Ovary (tissue), 7 donors: ENCODE measurements at regions not wholly inside any gene's neighbourhood (a gene's known extent, or its start where the extent isn't known, plus 50 kb on each side); places are given as distances from the start of the nearest gene placed in this dataset.

Experiments used
- DNase-seq, 5 donors: peaks; one replicate each; pipeline ENCODE4 v3.0.0-alpha.2; 2019 to 2020
- H3K27ac ChIP-seq, 2 donors: fragments of 200-600 bp; one replicate each; pipeline versions ENCODE4 v1.5.1 to v1.8.0; 2019 to 2022
- H3K27me3 ChIP-seq: fragments of 200-600 bp; one replicate; pipeline ENCODE4 v1.8.0; 2022
- H3K36me3 ChIP-seq: fragments of 200-600 bp; sonication (generic); one replicate; pipeline ENCODE4 v1.5.1; 2019
- H3K4me1 ChIP-seq: one replicate; pipeline ENCODE4 v1.8.1; 2013; ENCODE audit warnings: mild to moderate bottlenecking, moderate library complexity; ENCODE audit not compliant: insufficient read depth
- H3K4me3 ChIP-seq: fragments of 200-600 bp; sonication (generic); one replicate; pipeline ENCODE4 v1.5.1; 2017
- H3K9me3 ChIP-seq, 2 donors: fragments of 200-600 bp in 1 of 2; sonication (generic) in 1 of 2; one replicate each; pipeline versions ENCODE4 v1.5.1 to v1.8.1; 2013 to 2019; ENCODE audit warnings: mild to moderate bottlenecking in 1 of 2, moderate library complexity in 1 of 2
- EP300 ChIP-seq: sonication (generic); formaldehyde crosslinking; IDR thresholded peaks from one replicate; pipeline ENCODE4 v1.6.1; 2017; ENCODE audit warnings: antibody characterized with exemption
- POLR2A ChIP-seq: fragments of 450-650 bp; IDR thresholded peaks from one replicate; pipeline ENCODE4 v1.6.1; 2017; ENCODE audit warnings: antibody characterized with exemption, mild to moderate bottlenecking, moderate library complexity
- WGBS, 3 donors: extraction: QIAGEN DNeasy Blood & Tissue Kit in 1 of 3; methylation state at CpG; one replicate each; pipeline versions ENCODE4 v1.1.5 to v1.1.7; 2013 to 2017; 5-methylcytosine and 5-hydroxymethylcytosine counted together
- intact Hi-C, 4 donors: fragments of 100-400 bp; cut with DNase I; formaldehyde crosslinking; loops; one replicate each; pipeline versions ENCODE4 v1.11.0 to v1.15.1; 2022 to 2023
- TF ChIP-seq, protein P1 (sequence below), 3 donors: fragments of 450-650 bp in 2 of 3; fragments of 200-600 bp in 1 of 3; IDR thresholded peaks; one replicate each; pipeline versions ENCODE4 v1.5.1 to v1.8.0; 2016 to 2022; ENCODE audit warnings: antibody characterized with exemption in 3 of 3, mild to moderate bottlenecking in 1 of 3
- donor health status: DM: no; HTN: no; CAD: no; lungs with moderate emphysema.
- donor health status: DM: no; HTN: no; CAD: no.
- donor health status: Bipolar disorder and iron deficiency.
- donor health status: DM: no; HTN: no; CAD: no.
- donor health status: DM: yes; HTN: yes; CAD: no.

DNA sequence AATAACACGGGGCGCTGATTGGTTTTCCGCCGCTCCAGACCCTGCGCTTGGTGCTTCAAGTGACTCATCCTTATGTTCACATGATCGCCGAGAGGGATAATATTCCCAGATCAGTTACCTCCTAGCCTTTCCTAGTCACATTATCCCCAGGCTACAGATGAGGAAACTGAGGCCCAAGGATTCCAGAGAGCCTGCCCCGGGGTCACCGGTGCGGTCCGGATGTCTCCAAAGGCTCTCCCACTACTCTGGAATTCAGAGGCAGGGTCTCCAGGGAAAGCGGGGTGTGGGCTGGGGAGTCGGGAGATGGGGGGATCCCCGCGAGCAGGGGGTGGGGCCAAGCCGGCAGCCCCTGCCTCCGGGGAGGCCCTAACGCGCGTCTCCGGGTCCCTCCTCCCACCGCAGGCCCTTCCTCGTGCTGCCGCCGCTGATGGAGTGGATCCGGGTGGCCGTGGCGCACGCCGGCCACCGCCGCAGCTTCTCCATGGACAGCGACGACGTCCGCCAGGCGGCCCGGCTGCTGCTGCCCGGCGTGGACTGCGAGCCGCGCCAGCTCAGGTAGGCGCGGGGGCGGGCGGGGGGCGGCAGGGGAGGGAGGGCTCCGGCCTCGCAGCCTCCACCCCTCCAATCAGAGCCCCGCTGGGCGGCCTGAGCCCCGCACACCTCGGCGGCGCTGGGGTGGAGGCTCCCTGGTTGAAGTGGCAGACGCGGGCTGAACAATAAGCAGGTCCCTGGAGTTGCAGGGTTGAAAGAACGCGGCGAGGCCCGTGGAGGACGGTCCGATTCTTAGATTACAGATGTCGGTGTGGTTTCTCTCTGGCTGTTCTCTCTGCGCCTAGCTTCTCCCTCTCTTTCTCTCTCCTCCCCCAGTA, 104.6 kb upstream of the PWP1 start:
- intact Hi-C loops, result no loop called here
- no peaks in the 10 kb centered on the region for H3K9me3 ChIP-seq
- DNase-seq, result no peak
- H3K36me3 ChIP-seq, result no peaks in the 10 kb centered on the region
- H3K4me1 ChIP-seq, result no peaks in the 10 kb centered on the region
- TF ChIP-seq, protein P1, sequence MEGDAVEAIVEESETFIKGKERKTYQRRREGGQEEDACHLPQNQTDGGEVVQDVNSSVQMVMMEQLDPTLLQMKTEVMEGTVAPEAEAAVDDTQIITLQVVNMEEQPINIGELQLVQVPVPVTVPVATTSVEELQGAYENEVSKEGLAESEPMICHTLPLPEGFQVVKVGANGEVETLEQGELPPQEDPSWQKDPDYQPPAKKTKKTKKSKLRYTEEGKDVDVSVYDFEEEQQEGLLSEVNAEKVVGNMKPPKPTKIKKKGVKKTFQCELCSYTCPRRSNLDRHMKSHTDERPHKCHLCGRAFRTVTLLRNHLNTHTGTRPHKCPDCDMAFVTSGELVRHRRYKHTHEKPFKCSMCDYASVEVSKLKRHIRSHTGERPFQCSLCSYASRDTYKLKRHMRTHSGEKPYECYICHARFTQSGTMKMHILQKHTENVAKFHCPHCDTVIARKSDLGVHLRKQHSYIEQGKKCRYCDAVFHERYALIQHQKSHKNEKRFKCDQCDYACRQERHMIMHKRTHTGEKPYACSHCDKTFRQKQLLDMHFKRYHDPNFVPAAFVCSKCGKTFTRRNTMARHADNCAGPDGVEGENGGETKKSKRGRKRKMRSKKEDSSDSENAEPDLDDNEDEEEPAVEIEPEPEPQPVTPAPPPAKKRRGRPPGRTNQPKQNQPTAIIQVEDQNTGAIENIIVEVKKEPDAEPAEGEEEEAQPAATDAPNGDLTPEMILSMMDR (IDR thresholded peaks at IDR 0.05), result no peak
- TF ChIP-seq POLR2A (no peak), EP300 (no peak)
- no peaks in the 10 kb centered on the region for H3K27me3 ChIP-seq
- 12 to 19% (median 17%) methylated on average over 41 to 66 of the region's 66 CpGs for WGBS, 3 donors
- no peak overlapping the region for H3K27ac ChIP-seq
- no peak overlapping the region for H3K4me3 ChIP-seq

- Histone ChIP-seq H3K36me3 (no peaks in the 10 kb centered on the region), H3K4me3 (no peak overlapping the region), H3K9me3 (no peaks in the 10 kb centered on the region), H3K27me3 (no peaks in the 10 kb centered on the region), H3K27ac (no peak overlapping the region), H3K4me1 (no peaks in the 10 kb centered on the region)
- intact Hi-C loops, result no loop called here
- no peak for DNase-seq
- WGBS, 3 donors, result 50 to 52% (median 50%) methylated on average over 12 of the region's 12 CpGs
- TF ChIP-seq POLR2A, result no peak
- TF ChIP-seq, protein P1 (IDR thresholded peaks at IDR 0.05), result no peak
- TF ChIP-seq EP300, result no peak
Measured at GRCh38 chr12:107581619-107582015, 104.0 kb upstream of the PWP1 start.

DNA sequence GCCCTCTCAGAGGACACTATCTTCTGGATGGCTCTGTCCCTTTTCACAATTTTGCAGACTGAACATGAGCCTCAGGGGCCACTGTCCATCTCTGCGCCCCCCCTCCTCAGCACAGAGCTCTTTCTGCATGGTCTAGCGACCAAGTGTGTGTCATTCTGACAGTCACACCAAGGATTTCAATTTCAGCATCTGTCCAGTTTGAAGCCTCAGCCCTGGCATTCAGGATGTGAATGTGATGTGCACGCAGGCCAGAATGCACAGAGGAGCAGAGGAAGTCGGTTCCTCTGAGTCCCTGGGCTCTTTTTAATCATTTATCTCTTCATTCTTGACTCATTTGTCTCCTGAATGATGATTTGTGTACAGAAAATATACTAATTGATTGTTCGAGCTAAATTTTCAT, 102.0 kb upstream of the PWP1 start:
- no peak for DNase-seq
- H3K36me3 ChIP-seq, result no peaks in the 10 kb centered on the region
- no peaks in the 10 kb centered on the region for H3K27me3 ChIP-seq
- 61 to 80% (median 72%) methylated on average over 5 of the region's 5 CpGs for WGBS, 3 donors
- no peak for TF ChIP-seq EP300
- TF ChIP-seq POLR2A, result no peak
- TF ChIP-seq, protein P1 (IDR thresholded peaks at IDR 0.05), result no peak
- H3K4me3 ChIP-seq, result no peak overlapping the region
- intact Hi-C loops, result no loop called here
- H3K9me3 ChIP-seq, result no peaks in the 10 kb centered on the region
- H3K27ac ChIP-seq, result no peak overlapping the region
- H3K4me1 ChIP-seq, result no peaks in the 10 kb centered on the region

DNA sequence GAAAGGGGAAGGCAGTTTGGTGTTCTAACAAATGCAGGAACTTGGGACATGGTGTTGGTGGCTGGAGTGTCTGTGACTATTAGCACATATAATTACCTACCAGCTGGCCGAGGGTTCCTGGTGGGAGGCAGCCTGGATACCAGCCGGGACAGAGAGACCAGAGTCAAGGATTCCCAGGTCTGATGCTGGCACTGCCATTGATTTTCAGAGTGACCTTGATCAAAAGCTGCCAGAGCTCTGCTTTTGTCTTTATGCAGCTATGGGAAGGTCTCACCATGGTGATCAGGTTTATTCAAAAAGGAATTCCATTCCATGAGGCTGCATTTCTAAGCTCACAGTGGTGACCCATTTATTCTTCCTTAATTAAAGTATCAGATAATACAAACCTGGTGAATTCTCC, 101.0 kb upstream of the PWP1 start:
- intact Hi-C loops, result no loop called here
- DNase-seq, result no peak
- Histone ChIP-seq H3K27me3 (no peaks in the 10 kb centered on the region), H3K9me3 (no peaks in the 10 kb centered on the region), H3K4me3 (no peak overlapping the region), H3K36me3 (no peaks in the 10 kb centered on the region), H3K4me1 (no peaks in the 10 kb centered on the region), H3K27ac (no peak overlapping the region)
- TF ChIP-seq, protein P1 (IDR thresholded peaks at IDR 0.05), result no peak
- TF ChIP-seq EP300, result no peak
- no peak for TF ChIP-seq POLR2A
- WGBS, 3 donors, result 37 to 51% (median 37%) methylated on average over 2 of the region's 2 CpGs
